M059J (cell line): ENCODE measurements at regions not wholly inside any gene's neighbourhood (a gene's known extent, or its start where the extent isn't known, plus 50 kb on each side); places are given as distances from the start of the nearest gene placed in this dataset.

Experiments
- DNase-seq: peaks from one replicate; pipeline ENCODE4 v3.0.0-alpha.2; 2012; ENCODE audit warnings: low read depth

DNA sequence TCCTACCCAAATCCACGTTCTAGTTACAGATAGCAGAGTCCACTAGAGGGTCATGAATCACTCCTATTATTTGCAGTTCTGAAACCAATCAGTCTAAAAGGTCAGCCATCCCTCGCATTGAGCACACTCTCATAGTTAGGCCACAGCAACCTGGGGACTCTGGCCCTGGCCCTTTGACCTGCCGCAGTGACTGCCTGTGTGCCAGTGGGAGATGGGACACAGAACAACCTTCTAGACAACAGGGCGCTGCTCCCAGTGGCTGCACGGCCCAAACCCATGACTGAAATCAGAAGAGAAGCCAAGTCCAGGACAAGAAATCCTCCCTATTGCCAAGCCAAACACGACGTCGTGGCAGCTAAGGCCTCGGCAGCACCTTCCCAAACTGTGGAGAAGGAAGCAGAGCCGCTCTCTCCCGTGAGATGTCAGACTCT lies 158.5 kb downstream of the HERPUD2 start:
- no peak for DNase-seq

DNA sequence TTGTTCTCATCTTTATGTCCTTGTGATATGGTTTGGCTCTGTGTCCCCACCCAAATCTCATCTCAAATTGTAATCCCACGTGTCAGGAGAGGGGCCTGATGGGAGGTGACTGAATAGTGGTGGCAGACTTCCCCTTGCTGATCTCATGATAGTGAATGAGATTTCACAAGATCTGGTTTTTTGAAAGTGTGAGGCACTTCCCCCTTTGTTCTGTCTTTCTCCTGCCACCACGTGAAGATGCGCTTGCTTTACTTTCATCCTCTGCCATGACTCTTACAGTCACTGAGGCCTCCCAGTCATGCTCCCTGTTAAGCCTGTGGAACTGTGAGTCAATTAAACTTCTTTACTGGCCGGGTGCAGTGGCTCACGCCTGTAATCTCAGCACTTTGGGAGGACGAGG lies 161.0 kb downstream of the HERPUD2 start:
- no peak for DNase-seq

DNA sequence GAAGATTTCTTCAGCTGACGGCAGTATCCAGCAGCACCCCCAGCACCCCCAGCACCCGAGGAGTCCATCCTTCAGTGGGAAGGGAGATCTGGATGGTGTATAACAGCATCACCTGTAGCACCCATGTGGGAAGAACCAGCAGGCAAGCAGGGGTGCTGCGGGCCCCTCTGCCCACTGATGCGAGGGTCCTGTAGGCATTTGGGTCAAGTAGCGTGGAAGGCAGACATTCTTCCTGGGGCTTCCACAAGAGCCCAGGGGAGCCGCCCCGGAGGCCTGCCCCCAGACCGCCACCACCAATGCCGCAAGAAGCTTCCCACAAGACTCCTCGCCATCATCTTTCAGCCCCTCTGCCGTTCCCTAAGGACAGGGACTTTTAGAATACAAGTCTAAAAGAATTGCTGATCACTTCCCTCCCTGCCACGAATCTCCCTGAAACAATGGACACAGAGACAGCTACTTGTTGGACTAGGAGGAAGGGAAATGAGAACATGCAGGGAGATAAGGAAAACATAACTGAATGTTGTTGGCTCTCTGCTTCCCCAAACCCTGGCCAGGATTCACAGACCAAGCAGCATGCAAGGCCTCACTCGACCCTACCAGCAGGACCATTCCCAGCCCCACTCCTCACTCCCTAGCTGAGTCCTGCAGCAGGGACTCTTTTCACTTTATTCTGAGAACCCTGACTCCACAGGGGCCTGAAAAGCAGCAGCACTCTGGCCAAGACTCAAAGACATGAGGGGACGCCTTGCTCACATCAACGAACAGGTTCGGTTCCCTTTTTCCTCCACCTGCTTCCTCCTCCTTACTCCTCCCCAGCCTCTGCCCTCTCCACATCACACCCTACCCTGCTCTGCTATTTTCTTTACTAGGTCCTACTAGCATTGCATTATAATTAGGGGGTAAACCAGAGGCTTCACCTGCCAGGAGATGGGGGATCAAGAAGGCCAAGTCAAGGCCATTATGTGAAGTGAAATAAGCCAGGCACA lies 164.5 kb downstream of the HERPUD2 start:
- no peak for DNase-seq

DNA sequence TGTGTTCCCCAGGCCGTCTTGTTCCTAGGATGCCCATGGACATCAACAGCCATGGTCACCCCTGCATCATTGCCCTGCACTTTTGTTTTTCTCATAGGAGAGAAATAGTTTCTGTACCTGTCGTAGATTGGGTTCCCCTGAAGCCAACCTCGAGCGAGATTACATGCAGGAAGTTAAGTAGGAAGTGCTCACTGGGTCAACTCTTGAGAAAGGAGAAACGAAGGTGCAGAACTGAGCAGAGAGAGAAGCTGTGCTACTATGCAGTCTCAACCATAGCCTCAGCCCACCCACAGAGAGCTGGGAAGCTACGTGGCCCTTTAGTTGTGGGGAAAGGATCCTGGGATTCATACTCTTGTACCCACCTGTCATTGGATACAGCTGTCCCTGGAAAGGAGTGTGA lies 165.2 kb downstream of the HERPUD2 start:
- DNase-seq: no peak

DNA sequence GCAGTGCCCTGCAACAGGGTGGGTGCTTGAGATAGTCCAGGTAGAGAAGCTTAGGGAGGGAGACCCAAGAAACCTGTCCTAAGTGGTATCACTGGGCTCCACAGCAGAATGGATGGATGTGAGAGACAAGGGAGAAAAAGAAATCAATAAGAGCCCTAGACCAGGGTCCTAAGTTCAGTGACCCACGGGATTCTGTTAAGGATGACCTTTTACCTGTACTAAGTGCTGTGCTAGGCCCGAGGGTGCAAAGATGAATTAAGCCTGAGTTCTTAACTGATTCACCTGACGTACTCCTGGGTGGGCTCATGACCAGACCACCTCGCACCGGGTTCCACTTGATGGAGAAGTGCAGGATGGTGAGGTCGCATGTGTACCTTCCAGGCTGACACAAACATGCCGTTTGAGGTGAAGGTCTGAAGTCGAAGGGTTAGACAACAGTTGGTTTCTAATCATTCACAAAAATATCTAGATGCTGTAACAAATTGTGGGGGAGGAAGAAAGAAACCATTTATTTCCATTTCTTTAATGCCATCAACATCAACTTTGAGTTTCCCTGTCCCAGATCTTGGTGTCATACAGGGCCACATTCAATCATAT lies 166.5 kb downstream of the HERPUD2 start:
- DNase-seq: no peak

DNA sequence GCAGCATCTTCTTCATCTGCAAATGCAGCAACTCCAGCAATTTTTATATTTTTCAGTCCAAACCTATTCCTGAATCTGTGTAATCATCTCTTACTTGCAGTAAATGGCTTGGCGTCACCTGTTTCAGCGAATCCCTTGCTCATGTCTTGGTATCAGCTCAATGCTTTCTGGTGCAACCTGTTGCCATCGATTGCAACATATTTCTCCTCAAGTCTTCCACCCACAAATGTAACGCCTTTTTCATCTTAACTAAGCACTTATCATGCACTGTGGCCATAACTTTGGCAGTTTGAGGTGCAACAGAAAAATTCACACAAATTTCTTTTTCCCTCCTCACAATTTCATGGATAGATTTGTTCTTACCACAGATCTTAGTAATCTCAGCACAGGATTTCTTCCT lies 168.3 kb downstream of the HERPUD2 start:
- DNase-seq: no peak

DNA sequence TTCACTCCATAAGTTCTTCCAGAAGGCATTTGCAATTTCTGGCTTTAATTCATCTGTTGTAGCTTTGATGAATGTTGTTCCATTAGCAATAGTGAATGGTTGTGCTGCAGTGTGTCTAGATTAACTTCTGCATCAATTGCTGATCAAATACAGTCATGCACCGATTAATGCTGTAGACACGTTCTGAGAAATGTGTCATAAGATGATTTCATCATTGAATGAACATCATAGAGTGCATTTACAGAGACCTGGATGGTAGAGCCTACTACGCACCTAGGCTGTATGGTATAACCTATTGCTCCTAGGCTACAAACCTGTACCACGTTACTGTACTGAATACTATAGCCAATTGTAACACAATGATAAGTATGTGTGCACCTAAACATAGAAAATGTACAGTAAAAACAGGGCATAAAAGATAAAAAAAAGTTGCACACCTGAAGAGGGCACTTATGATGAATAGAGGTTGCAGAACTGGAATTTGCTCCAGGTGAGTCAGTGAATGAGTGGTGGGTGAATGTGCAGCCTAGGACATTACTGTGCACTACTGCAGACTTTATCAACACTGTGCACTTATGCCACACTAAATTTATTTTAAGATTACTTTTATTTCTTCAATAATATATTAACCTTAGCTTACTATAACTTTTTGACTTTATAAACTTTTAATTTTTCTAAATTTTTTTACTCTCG lies 170.7 kb downstream of the HERPUD2 start:
- DNase-seq: no peak

DNA sequence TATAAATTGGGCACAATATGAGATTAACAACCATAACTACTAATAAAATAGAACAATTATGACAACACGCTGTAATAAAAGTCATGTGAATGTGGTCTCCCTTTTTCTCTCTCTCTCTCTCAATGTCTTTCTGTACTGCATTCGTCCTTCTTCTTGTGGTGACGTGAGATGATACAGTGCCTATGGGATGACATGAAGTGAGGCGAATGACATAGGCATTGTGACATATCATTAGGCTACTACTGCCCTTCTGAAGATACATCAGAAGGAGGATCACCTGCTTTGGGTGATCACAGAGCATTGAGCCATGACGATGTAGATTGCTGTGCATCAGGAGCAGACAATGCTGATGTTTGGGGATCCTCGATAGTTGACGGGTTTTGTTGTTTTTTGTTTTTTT lies 171.6 kb downstream of the HERPUD2 start:
- no peak for DNase-seq

DNA sequence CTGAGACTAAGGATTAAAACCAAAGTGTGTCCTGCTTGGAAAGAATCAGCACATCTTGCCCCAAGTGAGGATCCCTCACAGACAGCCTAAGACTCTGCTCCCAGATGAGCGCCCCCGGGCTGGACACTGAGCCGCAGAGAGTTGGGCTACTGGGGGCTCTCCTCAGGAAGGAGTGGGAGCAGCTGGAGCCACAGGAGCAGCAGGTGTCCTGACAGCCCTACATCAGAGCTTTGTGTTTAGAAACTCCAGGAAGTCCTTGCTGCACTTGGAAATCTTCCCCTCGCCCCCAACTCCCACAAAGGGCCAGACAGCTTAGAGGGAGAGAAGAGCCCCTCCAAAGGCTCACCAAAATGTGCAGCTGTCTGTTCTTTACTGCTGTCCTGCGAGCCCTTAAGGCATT lies 172.2 kb downstream of the HERPUD2 start:
- DNase-seq: no peak

DNA sequence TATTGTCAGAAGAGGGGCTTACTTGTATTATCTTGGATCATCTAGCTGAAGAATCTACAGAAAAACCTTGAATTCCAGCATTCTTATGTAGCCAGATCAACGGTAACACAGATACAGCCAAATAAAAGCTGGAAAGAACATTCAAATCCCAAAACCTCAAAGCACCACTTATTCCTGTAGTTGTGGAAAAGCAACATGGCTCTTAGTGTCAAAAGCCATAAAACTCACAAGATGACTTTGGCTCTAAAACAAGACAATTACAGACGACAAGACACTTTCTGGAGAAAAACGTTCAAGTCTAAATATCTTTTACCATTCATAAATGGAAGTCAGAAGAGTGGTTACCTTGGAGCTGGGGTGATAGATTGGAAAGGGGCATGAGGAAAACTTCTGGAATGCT lies 173.0 kb downstream of the HERPUD2 start:
- no peak for DNase-seq

DNA sequence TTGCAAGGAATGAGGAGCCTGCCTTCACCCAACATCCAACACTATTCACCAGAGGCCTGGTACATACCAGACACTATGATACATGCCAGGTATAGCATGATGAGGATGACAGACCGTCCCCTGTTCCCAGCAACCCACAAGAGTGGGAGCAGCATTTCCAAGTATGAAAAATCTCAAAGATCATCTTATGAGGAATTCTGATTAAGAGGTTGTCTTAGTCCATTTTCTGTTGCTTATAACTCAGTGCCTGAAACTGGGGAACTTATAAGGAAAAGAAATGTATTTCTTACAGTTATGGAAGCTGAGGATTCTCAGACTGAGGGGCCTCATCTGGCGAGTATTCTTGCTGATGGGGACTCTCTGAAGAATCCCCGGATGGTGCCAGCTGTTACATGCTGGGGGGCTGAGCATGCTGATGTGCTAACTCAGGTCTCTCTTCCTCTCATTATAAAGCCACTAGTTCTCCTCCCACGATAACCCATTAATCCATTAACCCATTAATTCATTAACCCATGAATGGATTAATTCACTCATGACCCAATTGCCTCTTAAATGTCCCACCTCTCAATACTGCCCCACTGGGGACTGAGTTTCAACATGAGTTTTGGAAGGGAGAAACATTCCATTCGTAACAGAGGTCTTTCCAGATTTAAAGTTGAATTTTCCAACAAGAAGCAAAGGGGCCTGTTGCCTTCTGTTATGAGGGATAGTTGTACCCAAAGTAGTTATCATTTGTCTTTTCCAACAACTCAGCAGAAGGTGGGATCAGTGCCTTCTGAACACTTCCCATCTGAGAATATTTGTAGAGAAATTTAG lies 173.9 kb downstream of the HERPUD2 start:
- no peak for DNase-seq

DNA sequence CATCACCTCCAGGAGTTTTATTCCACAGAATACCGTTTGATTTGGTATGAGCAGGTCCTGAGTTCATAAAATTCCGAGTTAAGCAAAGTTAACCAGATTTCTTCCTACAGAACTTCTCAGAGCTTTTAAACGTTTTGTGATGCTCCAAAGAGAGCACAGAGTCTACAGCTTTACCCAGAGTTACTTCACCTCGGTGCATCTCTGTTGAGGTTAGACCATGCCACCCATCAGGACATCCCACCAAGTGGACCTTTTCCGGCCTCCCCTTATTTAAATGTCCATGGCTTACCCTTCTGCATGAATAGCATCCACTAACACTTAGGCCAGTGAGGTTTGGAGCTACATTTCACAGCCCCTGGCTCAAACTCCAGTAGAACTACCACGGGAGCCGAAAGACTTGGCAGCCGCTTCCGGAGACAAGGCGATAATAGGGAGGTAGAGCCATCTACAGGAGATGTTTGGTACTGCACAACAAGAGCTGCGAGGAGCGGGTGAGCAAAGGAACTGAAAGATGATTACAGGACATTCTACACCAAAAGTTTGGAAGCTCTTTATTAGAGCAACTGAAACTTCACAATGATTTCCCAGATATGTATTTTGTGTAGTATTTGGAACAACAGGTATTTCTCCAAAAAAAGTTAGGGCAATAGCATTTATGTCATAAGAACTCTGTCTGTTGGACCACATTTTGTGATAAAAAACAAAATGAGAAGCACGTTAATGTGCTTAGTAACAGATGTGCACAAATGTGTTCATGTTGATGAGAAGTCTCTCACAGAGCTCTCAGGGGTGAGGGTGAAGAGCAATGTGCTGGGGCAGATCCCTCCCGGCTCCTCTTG lies 174.7 kb downstream of the HERPUD2 start:
- DNase-seq: peak; percentile 67

DNA sequence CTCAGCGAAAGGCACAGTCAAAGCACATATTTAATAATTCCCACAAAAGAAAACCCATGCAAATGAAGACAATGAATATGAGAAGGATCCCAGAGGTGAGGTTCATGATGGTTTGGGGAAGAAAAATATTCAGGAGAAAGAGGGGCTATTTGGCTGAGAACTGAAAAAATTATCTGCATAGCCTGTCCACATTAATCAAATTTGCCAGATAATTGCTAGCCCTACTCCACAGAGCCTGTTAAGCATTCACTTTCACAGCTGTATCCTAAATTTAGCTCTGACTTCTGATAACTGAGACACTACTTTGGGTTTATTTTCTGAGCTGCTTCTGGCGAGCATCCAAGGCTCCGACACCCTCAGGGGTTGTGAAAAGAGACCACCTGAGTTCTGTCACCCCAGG lies 176.2 kb downstream of the HERPUD2 start:
- DNase-seq: no peak

DNA sequence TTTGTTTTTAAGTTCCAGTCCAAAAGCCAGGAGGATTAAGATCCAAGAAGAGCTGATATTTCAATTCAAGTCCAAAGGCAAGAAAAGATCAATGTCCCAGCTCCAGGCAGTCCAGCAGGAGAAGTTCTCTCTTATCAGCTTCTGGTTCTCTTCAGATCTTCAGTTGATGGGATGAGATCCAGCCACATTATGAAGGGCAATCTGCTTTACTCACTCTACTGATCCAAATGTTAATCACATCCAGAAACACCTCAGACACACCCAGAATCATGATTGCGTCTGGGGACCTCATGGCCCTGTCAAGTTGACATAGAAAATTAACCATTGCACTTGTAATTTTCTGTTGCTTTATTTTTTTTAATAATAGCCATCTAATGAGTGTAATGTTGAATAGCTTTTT lies 178.4 kb downstream of the HERPUD2 start:
- no peak for DNase-seq

DNA sequence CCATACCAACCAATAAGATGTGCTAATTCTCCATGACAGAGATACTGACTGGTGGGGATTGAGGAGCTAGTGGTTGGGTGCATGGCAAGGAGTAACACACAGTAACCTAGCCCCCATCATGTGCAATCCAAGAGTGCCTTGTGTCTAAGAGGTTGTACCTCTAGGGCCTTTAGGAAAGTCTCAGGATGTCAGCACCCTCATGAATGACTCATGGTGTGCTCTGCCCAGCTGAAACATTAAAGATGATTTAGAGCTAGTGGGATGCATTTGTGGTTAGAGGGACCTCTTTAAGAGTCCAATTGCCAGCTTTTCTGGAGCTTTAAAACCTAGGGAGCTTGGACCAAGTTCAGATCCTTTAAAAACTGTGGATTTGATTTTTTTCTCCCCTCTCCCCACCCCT lies 181.1 kb downstream of the HERPUD2 start:
- peak; percentile 18 for DNase-seq

DNA sequence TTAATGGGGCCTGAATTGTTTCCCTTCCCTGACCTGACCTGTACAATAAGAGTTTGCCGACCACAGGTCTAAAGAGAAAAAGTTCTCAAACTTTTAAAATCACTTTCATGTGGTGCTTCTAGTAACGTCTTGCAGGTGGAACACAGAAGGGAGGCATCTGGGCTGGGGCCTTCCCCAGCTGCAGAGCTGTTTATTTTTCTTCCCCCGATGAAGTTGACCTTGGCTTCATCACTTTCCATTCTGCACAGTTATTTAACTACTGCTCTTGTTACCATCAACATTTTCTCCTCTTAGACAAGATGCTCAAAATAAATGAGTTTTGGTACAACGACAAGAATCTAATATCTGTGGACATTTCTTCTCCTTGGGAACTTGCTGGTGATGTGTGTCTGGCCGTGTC lies 181.7 kb downstream of the HERPUD2 start:
- no peak for DNase-seq

DNA sequence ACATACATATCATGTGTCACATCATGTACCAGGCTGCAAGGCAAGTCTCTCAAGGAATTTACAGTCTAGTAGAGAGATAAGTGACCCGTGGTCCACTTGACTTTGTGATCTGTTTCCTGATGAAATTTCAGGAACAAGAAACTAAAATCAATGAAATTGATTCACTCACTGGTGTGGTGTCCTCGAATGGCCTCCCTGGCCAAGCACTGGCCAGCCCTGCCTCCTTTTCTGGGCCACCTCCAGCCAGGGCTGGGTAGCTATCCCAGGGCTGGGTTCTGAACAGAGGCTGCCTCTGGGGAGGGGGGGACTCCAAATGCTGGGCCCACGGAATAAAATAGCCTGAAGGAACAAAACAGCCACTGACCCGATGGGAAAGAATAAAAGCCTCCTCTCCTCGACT lies 182.2 kb downstream of the HERPUD2 start:
- no peak for DNase-seq

DNA sequence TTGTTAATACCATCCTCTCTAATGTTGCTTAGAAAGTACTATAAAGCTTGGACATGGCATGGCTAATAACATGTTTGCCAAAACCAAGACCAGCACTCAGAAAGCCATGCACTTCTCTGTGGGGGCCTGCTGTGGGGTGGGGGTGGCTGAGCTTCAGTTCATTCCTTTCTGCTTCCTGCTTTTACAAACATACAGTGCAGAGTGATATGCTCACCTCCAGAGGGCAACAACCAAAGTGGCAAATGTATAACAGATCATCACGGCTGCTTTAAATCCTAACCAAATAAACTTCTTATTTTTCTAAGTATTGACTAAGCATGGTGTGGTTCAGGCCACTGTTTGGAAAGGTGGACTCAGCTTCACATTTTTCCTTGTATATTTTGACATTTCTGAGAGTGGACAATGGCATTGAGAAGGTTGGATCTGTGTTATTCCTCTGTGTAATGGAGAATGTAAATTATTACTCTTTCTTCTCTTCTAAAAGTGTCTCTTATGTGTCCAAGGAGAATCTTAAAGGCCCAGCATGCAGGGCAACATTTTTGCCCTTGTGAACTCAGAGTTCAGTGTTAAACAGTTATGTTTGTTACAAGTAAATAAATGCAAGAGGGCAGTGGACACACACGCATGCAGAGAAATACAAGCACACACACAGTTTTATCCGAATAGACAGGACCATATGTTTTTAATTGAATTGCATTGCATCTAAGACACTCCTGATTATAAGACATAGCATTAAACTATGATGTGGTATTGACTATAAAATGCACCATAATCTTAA lies 186.1 kb downstream of the HERPUD2 start:
- DNase-seq: no peak

DNA sequence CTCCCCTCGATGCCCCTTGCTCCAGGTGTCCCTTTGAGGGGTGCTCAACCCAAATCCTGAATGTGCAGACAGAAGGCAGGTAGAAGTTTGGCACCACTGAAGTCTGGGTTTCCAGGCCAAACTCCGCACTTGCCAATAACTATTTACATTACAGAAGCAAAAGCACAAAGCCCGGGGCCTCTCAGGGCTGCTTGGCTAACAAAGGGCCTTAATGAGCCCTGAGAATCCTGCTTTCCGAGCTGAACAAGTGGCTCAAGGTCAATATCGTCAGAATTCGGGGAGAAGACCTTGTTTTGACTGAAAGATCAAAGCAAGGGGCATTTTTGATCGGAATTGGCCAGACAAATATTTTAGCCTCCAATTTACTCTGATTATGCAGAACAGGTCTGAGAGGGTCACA lies 189.9 kb downstream of the HERPUD2 start:
- no peak for DNase-seq

DNA sequence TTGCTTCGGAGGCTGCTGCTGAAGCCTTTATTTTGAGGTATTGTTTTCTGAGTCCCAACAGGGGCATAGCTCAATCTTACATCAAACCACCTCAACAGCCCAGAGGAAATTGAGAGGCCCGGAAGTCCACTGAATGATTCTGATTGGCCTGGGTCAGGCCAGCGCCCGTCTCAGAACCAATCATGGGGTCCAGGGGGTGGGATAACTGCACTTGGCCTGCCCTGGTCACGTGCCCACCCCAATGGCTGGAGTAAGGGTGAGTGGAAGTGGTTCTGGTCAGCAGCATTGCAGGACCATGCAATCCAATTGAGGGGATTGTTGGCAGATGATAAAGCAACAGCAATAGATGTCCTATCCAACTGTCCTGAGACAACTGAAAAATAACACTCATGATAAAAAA lies 190.6 kb downstream of the HERPUD2 start:
- DNase-seq: peak; percentile 8
